Kidney (tissue), 13 donors: ENCODE measurements at regions not wholly inside any gene's neighbourhood (a gene's known extent, or its start where the extent isn't known, plus 50 kb on each side); places are given as distances from the start of the nearest gene placed in this dataset.

Source experiments
- DNase-seq, 5 donors: peaks; one replicate each; pipeline ENCODE4 v3.0.0-alpha.2; 2013 to 2020
- FAIRE-seq: peaks from 2 replicates; lab custom pipeline; 2012; peaks lifted over from hg19 to GRCh38; lab: Jason Lieb, UNC
- H3K27ac ChIP-seq, 2 donors: one replicate each; pipeline ENCODE4 v1.7.0; 2013; ENCODE audit warnings: low read depth in 2 of 2, low read length in 2 of 2, inconsistent platforms in 1 of 2
- H3K27me3 ChIP-seq: one replicate; pipeline ENCODE4 v1.7.1; 2013; ENCODE audit warnings: low read length, inconsistent platforms; ENCODE audit not compliant: control insufficient read depth, insufficient read depth
- H3K36me3 ChIP-seq, 3 donors: one replicate each; pipeline versions ENCODE4 v1.7.0 to v1.7.1; 2013; ENCODE audit warnings: low read length in 3 of 3, control low read depth in 1 of 3, inconsistent platforms in 1 of 3; ENCODE audit not compliant: insufficient read depth in 3 of 3, control insufficient read depth in 2 of 3
- H3K4me1 ChIP-seq, 3 donors: one replicate each; pipeline versions ENCODE4 v1.7.0 to v1.7.1; 2013; ENCODE audit warnings: low read length in 3 of 3, inconsistent platforms in 1 of 3, low read depth in 1 of 3; ENCODE audit not compliant: control insufficient read depth in 2 of 3, insufficient read depth in 2 of 3
- H3K4me3 ChIP-seq, 3 donors: one replicate each; pipeline versions ENCODE4 v1.7.0 to v1.8.1; 2013; ENCODE audit warnings: low read length in 3 of 3, control low read depth in 1 of 3, inconsistent platforms in 1 of 3
- H3K9ac ChIP-seq, 3 donors: one replicate each; pipeline versions ENCODE4 v1.7.0 to v1.7.1; 2013; ENCODE audit warnings: low read length in 3 of 3, control low read depth in 1 of 3, inconsistent platforms in 1 of 3
- H3K9me3 ChIP-seq, 3 donors: one replicate each; pipeline versions ENCODE4 v1.7.0 to v1.7.1; 2013; ENCODE audit warnings: low read length in 3 of 3, control low read depth in 1 of 3, inconsistent platforms in 1 of 3; ENCODE audit not compliant: control insufficient read depth in 2 of 3, insufficient read depth in 1 of 3
- intact Hi-C: fragments of 100-400 bp; cut with DNase I; formaldehyde crosslinking; loops from one replicate; pipeline ENCODE4 v1.11.1; 2022
- TF ChIP-seq, protein P1 (sequence below): IDR thresholded peaks from 3 replicates; pipeline ENCODE4 v1.5.1; 2012; ENCODE audit warnings: mild to moderate bottlenecking, moderate library complexity, borderline replicate concordance; ENCODE audit not compliant: insufficient read depth; ENCODE audit errors: extremely low read depth
- donor health status: control.
- donor health status: control.
- donor health status: control.
- donor health status: control.
- donor health status: control.
- donor health status: DM: yes; HTN: yes; CAD: no.
- donor health status: Normal renal cell carcinoma (clear cell type).

DNA sequence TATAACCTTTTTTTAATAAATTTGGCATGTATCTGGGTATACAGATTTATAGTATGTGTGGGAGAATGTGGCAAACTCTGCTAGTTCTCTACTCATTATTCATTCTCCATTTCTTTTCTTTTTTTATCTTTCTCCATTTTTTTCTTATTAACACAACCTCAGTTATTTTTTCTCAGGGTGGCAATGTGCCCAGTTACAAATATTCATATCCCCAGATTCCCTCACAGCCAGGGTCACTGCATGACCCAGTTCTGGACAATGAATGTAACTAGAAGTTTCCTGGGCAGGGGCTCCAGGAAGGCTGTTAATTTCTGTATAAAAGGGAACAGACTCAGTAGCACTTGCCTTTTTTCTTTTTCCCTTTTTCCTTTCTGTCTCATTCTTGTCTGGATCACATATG is 95.6 kb downstream of the VCPKMT start:
- Histone ChIP-seq H3K27me3 (no peaks in the 10 kb centered on the region), H3K9ac (no peak overlapping the region), H3K9me3 (peaks cover 0 to 9% (median 0%) of the 10 kb centered on the region in 3 donors), H3K36me3 (no peaks in the 10 kb centered on the region), H3K27ac (no peak overlapping the region), H3K4me3 (no peak overlapping the region), H3K4me1 (no peaks in the 10 kb centered on the region)
- TF ChIP-seq, protein P1, sequence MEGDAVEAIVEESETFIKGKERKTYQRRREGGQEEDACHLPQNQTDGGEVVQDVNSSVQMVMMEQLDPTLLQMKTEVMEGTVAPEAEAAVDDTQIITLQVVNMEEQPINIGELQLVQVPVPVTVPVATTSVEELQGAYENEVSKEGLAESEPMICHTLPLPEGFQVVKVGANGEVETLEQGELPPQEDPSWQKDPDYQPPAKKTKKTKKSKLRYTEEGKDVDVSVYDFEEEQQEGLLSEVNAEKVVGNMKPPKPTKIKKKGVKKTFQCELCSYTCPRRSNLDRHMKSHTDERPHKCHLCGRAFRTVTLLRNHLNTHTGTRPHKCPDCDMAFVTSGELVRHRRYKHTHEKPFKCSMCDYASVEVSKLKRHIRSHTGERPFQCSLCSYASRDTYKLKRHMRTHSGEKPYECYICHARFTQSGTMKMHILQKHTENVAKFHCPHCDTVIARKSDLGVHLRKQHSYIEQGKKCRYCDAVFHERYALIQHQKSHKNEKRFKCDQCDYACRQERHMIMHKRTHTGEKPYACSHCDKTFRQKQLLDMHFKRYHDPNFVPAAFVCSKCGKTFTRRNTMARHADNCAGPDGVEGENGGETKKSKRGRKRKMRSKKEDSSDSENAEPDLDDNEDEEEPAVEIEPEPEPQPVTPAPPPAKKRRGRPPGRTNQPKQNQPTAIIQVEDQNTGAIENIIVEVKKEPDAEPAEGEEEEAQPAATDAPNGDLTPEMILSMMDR = no peak
- DNase-seq = no peak
- intact Hi-C loops = no loop called here
- FAIRE-seq = no peak

DNA sequence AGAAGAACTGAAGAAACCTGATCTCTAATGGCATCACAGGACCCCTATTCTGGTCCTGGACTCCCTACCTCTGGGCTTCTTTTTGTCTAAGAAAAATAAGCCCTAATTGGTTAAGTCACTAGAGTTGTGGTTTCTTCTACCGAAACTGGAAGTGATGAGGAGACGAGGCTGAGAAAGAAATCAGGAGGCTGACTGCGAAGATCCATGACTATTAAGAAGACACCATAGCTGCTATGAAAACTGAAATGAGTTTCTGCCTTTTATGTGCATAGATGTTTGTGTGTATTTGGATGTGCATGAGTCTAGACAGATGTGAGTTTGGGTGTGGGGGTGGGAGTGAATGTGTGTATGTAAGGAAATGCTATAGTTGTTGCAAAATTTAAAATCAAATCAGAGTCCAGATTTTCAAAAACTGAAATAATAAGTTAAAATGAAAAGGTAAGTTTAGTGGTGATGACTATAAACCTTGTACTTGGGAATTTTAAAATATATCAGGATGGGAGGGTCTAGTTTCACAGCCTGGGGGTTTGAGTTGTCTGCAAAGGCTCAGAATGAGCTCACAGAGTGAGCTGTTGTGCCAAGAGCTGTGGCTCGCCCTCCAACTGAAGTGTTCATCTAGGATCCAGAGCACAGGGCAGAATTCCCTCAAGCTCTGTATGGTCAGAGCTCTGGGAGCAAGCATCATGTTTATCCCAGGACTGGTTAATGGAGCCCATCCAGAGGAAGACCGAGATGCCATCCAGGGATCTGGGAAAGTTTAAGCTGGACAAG is 94.9 kb downstream of the VCPKMT start:
- H3K36me3 ChIP-seq = no peaks in the 10 kb centered on the region
- DNase-seq (no peak), FAIRE-seq (no peak)
- no peak overlapping the region for H3K27ac ChIP-seq
- intact Hi-C loops = no loop called here
- no peak overlapping the region for H3K4me3 ChIP-seq
- TF ChIP-seq, protein P1 = no peak
- no peaks in the 10 kb centered on the region for H3K4me1 ChIP-seq
- no peaks in the 10 kb centered on the region for H3K27me3 ChIP-seq
- H3K9ac ChIP-seq = no peak overlapping the region
- H3K9me3 ChIP-seq = peaks cover 0 to 12% (median 0%) of the 10 kb centered on the region in 3 donors

DNA sequence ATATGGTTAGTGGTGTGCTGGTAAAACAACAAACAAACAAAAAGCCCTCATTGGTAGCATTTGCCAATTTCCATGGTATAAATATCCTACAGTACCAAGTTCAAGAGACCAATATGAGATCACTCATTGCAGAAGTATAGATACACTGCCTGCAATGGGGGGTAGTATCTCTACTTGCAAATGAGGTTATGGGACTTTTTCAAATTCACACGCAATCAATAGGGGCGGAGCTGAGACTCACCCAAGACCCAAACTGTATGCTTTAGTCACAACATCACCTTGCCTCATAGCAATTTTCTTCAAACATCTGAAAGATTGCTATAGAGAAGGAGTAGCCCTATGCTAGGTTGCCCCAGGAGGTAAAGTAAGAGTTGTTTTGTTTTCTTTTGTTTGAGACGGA is 93.7 kb downstream of the VCPKMT start:
- no peak overlapping the region for H3K9ac ChIP-seq
- no peak overlapping the region for H3K27ac ChIP-seq
- TF ChIP-seq, protein P1 = no peak
- DNase-seq = no peak
- H3K4me1 ChIP-seq = no peaks in the 10 kb centered on the region
- no peaks in the 10 kb centered on the region for H3K36me3 ChIP-seq
- H3K27me3 ChIP-seq = no peaks in the 10 kb centered on the region
- H3K9me3 ChIP-seq = peaks cover 0 to 12% (median 0%) of the 10 kb centered on the region in 3 donors
- FAIRE-seq = no peak
- intact Hi-C loops = no loop called here
- H3K4me3 ChIP-seq = no peak overlapping the region
